Stimulated activated CD8-positive, alpha-beta memory T cell treated with anti-CD3 and anti-CD28 coated beads, Interleukin-4, amount 100 ng/mL, for 48 hours (primary cell): ENCODE measurements at regions not wholly inside any gene's neighbourhood (a gene's known extent, or its start where the extent isn't known, plus 50 kb on each side); places are given as distances from the start of the nearest gene placed in this dataset.
A peak's percentile ranks its signal among the peaks of the same experiment; 100 is the strongest.
"Not testable (repeated sequence)": the region's sequence is repeated elsewhere in the genome, so short reads cannot be mapped to it uniquely, and the experiment has no call there.

Experiments
- DNase-seq: peaks from one replicate; pipeline ENCODE4 v3.0.0-alpha.2; 2020

DNA sequence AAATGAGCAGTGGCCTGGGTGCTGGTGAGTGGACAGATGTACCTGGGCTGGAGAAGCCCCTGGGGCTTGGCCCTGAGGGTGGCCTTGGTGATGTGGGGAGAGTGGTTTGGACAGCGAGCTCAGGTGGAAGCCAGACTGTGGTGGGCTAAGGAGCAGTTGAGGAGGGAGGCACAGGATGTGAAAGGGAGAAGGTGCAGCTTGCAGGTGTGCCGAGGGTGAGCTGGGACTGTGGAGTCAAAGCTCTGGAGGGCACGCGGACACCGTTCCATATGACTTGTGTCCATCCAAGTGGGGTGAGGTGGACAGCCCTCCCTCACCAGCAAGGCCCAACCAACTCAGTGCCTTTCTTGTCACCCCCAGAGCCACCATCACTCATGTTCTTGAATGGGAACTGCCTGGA, 170.8 kb upstream of the ZNF267 start:
- no peak for DNase-seq

DNA sequence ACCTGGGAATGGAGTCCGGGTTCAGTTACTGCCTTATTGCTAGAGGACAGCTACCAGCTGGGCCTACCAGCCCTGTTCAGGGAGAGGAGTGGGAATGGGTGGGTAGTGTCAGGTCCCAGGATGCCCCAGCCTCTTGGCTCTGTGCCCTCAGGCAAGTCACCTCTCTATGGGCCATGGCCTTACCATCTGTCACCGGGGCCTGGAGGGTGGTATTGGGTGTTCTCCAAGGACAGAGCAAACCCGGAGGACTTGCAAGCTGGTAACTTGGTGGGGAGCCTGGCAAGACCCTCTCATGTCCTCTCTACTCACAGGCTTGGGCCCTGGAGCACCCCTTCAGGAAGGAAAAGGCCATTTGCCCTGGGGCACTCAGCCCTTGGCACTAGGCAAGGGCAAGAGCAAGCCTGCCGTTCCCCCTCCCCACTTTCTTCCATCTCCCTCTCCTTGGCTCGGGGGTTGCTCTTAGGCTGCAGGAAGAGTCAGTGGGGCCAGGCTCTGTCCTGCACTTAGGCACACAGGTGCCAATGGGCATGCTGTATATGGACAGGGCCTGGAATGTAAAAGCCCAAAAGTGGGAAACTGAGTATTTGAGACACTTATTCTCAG, 170.0 kb upstream of the ZNF267 start:
- DNase-seq = no peak

DNA sequence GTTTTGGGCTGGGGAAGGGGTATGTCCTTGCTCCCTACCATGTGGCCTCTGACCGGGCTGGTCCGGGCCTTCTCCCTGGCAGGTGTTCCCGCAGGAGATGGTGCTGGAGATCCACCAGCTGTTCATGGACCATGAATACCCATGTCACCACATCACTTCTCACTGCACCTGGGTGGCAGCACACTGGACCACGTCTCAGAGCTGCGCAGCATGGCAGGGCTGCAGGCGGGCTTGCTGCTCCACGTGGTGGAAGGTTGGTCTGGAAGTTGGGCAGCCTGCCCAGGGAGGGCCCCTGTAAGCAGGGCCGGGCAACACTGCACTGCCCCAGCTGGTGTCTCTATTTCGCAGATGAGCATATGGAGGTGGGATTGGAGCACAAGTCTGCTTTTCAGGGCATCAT, 169.5 kb upstream of the ZNF267 start:
- DNase-seq = no peak

DNA sequence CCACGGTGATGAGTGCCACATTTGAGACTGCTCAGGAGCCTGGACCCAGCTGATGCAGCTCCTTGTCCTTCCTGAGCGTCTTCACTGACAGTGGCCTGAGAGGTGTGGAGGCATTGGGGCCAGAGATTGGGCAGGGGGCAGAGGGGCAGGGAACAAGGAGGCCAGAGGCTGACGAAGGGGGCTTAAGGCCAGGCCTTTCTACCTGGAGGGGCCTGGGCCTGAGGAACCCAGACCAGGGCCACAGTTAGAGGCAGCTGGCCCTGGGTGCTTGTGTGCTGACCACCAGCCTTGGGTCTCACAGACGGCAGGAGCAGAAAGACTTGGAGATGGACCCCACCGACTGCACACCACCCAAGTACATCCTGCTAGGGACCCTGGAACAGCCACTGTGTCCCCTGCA, 168.2 kb upstream of the ZNF267 start:
- no peak for DNase-seq

DNA sequence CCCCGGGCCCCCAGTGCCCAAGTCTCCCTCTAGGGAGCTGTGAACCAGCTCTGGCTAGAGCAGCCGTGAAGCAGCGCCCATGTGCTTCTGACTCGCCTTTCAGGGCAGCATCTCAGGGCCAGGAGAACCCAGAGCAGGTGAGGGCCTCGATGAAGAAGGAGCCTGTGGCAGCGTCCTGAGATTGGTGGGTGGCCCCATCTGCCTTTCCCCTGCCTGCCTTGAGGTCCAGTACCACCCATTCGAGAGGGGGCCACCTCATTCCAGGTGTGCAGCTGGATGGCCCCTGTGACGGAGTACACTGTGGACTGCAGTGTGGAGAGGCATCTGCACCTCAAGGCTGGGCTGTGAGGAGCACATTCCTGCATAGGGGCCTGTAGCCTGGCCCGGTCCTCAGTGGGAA, 167.3 kb upstream of the ZNF267 start:
- DNase-seq = no peak

DNA sequence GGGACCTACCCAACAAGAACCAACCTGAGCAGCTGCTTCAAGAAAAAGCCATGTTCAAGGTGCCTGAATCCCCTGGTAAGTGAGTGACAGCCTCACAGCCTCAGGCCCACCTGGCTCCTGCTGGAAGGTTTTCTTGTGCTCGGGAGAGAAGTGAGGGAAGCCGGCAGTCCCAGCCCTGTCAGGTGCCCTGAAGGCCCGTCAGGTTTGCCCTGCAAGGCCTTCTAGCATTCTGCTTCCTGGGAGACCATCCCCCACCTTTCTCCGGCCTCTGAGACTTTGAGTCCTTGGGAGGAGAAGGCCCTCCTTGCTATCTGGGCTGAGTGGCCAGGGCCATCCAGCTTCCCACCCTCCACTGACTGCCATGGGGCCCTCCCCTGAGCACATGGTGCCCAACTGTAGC, 166.7 kb upstream of the ZNF267 start:
- no peak for DNase-seq

DNA sequence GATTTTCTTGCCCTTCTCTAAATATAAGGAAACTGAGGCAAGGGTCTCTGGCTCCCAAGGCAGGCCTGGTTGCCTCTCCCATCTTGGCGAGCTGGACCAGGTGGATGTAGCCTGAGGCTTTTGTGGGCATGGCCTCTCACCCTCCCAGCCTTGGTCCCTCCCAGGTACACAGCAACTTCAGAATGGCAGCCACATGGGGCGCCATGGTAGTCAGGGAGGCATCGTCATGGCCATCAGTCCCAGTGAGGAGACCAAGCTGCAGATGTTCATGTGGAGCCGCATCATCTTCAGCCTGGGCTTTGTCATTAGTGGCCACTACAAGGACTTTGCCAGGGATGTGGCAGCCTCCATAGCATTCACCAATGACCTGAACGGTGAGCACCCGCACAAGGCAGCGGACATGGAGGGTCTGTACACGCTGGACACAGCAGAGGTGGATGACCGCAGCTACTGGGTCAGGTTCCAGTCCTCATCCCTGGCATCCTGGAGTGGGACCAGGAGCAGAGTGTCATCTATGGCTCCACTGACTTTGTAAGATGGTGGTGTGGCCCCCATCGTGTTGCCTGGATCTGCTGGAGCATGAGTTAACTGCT, 165.8 kb upstream of the ZNF267 start:
- DNase-seq = no peak

DNA sequence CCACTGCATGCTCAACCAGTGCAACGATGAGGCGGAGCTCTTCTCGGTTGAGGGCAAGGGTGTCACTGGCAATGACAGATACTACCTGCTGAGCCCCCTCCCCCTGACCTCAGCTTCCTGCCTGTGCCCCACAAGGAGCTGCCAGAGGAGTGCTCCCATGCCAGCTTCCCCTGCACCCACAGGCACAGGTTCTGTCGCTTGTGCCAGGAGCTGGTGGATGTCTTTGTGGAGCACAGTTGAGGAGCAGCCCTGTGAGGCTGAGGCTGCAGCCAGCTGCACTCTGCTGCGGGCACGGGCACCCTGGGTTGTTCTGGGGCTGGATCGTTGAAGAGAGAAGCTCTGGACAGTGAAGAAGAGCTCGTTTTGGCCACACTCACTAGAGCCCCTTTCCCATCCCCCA, 165.3 kb upstream of the ZNF267 start:
- no peak for DNase-seq

DNA sequence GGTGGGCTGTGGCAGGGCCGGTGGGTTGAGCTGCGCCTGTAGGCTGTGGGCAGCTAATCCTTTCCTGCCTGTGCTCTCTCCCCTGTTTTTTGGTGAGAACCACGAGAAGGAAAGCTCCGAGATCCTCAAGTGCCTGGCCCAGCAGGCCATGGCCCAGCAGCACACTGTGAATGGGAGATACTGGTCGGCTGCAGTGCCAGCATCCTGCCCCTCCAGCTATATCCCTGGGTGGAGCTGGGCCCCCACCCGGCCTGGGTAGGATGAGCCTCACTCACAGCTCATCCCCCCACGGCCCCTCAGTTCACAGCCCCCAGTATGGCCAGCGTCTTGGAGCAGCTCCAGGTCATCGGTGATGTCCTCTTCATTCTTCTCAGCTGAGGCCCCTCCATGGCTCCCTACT, 164.4 kb upstream of the ZNF267 start:
- DNase-seq = no peak

DNA sequence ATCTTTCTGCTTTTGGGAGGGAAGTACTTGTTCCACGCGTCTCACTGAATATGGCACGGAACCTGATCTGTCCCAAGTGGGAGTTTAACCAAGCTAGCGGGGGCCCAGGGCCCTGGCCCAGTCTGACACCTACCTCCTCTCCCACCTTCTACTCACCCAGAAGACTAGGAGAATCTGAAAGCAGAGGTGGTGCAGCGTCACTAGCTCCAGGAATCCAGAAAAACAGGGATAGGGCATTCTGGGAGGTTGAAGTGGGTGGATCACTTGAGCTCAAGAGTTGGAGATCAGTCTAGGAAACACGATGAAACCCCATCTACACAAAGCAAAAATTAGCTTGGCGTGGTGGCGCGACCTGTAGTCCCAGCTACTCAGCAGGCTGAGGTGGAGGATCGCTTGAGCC, 163.5 kb upstream of the ZNF267 start:
- DNase-seq = no peak

DNA sequence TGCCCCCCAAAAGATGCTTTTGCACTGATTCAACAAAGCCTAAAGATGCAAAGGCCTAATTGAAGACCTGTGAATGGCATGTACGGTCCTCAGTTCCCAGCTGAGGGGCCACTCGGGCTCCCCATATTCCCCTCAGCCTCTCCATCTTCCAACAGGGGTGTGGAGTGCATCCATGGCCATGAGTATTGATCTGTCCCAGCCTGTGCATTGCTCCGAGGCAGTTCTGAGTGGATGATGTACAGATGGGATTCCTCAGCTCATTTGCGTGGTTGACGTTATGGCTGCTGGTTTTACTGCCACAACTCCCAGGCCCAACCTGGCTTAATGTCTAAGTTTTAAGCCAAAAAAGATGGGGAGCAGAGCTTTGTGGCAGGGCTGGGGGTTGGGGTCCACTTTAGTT, 162.7 kb upstream of the ZNF267 start:
- no peak for DNase-seq

DNA sequence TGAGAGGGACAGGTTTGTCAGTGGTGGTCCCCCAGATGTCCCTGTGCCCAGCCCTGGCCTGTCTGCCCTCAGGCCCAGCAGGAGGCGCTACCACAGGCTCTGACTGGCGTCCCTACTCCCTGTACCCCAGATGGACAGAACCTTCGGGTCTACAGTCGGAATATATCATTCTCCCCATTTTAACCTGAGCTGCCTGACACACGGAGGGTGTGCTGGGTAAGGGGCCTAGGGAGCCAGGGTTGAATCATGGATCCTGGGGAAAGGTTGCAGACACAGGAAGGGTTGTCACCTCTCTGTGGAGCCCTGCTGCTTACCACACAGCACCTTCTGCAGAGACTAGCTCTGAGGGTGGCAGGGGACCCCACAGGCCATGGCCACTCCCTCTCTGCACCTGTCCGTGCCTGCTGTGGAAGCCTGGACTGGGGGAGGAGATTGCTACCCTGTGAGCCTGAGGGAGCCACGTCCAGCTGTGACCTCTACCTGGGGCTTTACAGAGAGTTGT, 162.2 kb upstream of the ZNF267 start:
- no peak for DNase-seq

DNA sequence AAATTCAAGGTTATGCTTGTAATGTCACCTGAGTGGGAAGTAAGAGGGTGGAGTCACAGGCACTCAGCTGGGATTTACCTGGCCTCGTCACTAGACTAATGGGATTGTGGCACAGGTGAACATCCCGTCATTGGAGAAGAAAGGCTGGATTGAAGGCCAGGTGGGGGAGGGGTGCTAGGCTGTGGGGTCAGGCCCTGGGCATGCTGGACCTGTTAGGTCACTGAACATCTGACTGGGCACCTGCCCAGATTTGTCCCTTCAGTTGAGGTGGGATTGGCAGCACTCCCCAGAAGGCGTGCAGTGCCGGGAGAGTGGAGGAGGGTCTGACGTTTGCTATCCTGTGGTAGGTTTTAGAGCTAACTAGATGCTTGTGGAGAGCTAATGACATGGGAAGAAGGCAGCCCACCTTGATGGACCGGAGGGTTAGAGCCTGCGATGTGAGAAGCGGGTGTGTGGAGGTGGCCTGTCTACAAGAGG, 161.5 kb upstream of the ZNF267 start:
- no peak for DNase-seq

DNA sequence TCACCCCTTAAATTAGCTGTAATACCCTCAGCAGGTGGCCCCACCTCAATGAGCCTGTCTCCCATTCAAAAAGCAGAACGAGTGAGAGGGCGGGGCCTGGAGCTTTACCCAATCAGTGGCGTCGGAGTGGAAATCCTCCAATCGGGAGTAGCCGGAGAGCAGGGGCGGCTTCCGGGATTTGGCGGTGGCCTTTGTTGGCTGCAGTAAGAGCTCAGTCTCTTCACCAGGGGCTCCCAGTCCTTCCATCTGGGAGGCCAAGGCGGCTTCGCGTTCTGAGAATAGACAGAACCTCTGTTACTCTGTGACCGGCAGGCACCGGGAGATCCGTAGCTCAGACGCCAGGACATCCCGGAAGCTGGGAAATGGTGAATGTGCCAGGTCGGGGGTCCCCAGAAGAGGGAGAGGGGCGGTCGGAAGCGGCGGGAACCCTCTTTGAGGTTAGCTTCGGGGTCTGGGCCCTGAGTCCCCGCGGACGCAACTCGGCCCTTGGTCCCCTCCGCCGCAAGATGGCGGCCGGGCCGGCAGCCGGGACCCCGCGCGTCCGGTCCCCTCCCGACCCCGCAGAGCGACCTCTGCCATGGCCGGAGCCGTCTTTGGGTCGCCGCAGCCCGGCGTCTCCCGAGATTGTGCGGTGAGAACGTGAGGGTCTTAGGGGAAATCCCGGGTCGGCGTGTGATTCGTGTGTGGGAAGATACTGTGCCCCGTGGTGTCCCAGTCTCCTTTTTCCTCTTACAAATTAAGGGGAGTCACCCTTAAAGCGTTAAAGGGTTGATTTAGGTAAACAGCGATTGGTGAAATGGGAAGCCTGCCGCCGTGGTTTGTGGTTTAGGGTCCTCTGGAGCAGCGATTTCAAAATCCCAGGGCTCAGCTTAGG, 160.3 kb upstream of the ZNF267 start:
- DNase-seq = peak; percentile 94

DNA sequence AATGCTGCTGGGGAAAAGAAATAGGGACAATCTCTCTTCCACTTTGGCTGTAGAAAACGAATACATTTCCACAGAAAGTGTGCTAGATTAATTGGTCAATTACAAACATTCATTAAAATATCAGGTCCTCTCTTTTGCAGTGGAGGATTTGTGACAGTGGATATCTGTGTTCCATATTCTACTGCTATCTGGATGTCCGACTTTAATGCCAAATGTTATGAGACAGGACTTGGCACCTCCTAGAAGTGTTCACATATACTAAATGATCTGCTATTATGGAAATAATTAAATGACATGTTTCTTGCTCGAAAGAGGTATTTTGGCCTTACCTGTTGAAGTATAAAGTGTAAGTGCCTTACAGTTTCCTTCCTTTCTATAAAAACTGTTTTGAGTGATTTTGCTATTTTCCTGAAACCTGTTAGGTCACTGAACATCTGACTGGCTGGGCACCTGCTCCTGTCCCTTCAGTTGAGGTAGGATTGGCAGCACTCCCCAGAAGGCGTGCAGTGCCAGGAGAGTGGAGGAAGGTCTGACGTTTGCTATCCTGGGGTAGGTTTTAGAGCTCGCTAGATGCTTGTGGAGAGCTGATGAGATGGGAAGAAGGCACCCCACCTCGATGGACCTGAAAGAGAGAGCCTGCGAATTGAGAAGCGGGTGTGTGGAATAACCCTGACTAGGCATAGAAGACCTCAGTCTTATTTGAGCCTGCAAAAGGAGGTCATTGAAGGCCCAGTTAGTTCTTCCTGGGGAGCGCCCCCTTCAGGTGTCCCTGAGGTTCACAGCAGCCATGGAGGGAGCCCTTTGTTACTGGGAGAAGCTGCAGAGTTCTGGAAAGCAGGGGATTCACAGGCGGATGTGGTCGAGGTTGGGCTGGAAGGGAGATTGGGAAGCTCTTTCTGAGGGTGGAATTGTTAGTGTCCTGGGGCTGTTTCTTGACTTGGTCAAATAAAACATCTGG, 159.4 kb upstream of the ZNF267 start:
- DNase-seq = no peak

DNA sequence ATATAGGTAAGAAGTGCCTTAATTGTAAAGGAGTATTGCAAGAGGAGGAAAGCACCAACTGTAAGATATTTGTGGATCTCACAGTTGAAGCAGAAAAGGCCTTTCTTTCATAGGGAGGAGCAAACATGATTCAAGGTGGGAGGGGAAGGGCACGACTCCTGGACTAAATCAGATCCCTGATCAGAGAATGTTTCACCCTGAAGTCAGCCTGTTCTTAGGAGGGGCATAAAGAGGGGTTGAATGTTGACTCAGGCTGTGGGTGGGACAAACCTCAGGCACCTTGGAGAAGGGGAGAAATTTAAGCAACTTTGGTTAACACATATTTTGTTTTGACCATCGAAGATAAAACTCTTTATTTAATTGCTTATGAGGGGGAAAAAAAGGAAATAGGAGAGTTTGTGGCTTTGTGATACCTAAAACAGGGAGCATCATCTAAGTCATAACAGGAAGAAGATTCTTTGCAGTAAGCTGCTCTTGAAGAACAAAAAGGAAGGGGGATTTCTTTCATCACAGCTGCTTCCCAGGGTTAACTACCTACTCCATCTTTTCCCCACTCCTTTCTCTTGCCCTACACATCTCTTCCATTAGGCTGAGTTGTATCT, 158.6 kb upstream of the ZNF267 start:
- no peak for DNase-seq

DNA sequence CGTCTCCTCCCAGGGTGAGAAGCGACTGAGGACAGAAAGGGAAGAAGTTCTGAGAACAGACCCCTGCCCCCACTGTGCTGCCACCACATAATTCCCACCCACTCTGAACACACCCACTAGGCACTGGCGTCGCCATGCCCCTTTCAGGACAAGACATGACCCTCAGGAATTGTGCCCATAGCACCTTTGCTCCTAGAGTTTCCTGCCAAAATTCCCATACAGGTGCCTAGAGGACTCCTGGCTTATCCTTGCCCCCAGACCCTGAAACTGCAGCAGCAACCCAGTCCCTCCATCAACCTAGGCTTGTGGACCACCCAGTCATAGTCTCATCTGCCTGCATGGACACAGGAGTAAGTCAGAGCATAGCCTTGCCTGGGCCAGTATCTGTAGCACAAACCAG, 157.7 kb upstream of the ZNF267 start:
- DNase-seq = no peak

DNA sequence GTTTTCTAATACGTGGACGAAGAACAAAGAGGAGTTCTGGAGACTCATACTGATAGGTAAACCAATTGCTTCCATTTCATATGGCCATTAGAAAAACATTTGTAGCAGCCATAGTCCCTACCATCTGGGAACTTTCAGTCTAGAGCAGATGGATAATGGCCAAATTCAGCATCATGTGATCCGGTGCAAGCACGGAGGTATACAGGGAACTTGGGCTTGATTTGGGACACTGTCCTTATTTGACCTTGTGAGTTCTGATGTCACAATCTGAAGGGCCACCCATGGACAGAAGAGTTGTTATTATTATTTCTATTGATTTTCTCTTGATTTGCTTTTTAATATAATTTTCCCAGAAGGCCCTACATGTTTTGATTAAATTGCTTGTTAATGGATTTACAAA, 154.6 kb upstream of the ZNF267 start:
- no peak for DNase-seq

DNA sequence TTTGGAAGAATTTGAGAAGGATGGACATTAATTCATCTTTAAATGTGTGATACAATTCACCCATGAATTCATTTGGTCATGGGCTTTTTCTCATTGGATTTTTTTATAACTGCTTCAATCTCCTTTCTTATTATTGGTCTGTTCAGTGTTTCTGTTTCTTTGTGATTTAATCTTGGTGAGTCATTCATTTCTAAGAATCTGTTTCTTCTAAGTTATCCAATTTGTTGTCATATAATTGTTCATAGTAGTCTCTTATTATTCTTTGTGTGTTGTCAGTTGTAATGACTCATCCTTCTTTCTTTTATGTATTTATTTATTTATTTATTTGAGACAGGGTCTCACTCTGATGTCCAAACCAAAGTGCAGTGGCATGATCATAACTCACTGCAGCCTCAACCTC, 146.1 kb upstream of the ZNF267 start:
- DNase-seq = no peak

DNA sequence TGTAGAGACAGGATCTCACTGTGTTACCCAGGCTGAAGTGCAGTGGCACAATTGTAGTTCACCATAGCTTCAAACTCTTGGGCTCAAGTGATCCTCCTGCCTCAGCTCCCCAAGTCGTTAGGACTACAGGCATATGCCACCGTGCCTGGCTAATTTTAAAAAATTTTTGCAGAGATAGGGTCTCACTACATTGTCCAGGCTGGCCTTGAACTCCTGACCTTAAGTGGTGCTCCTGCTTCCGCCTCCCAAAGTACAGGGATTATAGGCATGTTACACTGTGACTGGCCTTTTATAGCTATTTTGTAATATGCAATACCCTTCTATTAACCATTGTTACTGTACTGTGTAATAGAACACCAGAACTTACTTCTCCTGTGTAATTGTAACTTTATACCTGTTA, 139.3 kb upstream of the ZNF267 start:
- no peak for DNase-seq

DNA sequence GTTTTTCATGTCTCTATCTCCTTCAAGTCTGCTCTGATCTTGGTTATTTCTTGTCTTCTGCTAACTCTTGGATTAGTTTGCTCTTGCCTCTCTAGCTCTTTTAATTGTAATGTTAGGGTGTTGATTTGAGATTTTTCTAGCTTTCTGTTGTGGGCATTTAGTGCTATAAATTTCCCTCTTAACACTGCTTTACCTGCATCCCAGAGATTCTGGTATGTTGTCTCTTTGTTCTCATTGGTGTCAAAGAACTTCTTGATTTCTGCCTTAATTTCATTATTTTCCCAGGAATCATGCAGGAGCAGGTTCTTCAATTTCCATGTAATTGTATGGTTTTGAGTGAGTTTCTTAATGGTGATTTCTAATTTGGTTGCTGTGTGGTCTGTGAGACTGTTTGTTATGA, 128.5 kb upstream of the ZNF267 start:
- DNase-seq = not testable (repeated sequence)

DNA sequence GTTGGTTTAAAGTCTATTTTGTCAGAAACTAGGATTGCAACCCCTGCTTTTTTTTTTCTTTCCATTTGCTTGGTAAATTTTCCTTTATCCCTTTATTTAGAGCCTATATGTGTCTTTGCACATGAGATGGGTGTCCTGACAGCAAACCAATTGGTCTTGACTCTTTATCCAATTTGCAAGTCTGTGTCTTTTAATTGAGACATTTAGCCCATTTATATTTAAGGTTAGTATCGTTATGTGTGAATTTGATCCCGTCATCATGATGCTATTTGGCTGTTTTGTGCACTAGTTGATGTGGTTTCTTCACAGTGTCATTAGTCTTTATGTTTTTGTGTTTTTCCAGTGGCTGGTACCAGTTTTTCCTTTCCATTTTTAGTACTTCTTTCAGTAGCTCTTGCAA, 127.7 kb upstream of the ZNF267 start:
- no peak for DNase-seq
